OCI-LY1 (cell line): ENCODE measurements at regions not wholly inside any gene's neighbourhood (a gene's known extent, or its start where the extent isn't known, plus 50 kb on each side); places are given as distances from the start of the nearest gene placed in this dataset.

Source experiments
- H2AFZ ChIP-seq: fragments of 200-600 bp; sonication (generic), shearing (Covaris generic); 2 replicates; pipeline ENCODE4 v1.6.0; 2014; ENCODE audit warnings: antibody characterized with exemption, mild to moderate bottlenecking, low read length
- H3F3A ChIP-seq: fragments of 200-600 bp; sonication (generic), shearing (Covaris generic); 2 replicates; pipeline ENCODE4 v1.6.0; 2014; ENCODE audit warnings: mild to moderate bottlenecking, antibody characterized with exemption, low read length, moderate library complexity; ENCODE audit not compliant: insufficient read depth
- H3K27ac ChIP-seq: fragments of 200-600 bp; sonication (generic); 2 replicates; pipeline ENCODE4 v1.5.1; 2014; ENCODE audit warnings: low read length, mixed run types, mild to moderate bottlenecking, low read depth; ENCODE audit not compliant: poor library complexity, severe bottlenecking
- H3K27me3 ChIP-seq: fragments of 200-600 bp; sonication (generic); 2 replicates; pipeline ENCODE4 v1.6.0; 2014; ENCODE audit warnings: antibody characterized with exemption, mild to moderate bottlenecking, low read length, moderate library complexity; ENCODE audit not compliant: insufficient read depth
- H3K36me3 ChIP-seq: fragments of 200-600 bp; sonication (generic); 2 replicates; pipeline ENCODE4 v1.6.1; 2014; ENCODE audit warnings: mild to moderate bottlenecking, antibody characterized with exemption, low read length, moderate library complexity, mixed read lengths; ENCODE audit not compliant: insufficient read depth
- H3K4me1 ChIP-seq: fragments of 200-600 bp; sonication (generic); 2 replicates; pipeline ENCODE4 v1.5.1; 2014; ENCODE audit warnings: mild to moderate bottlenecking, low read length, moderate library complexity; ENCODE audit not compliant: insufficient read depth, severe bottlenecking
- H3K4me2 ChIP-seq: fragments of 200-600 bp; sonication (generic), shearing (Covaris generic); 2 replicates; pipeline ENCODE4 v1.6.1; 2014; ENCODE audit warnings: low read length
- H3K4me3 ChIP-seq: fragments of 200-600 bp; sonication (generic); 2 replicates; pipeline ENCODE4 v1.5.1; 2014; ENCODE audit warnings: low read length, low read depth, mild to moderate bottlenecking, mixed read lengths; ENCODE audit not compliant: poor library complexity, severe bottlenecking
- H3K79me2 ChIP-seq: fragments of 200-600 bp; shearing (Covaris generic); 2 replicates; pipeline ENCODE4 v1.6.1; 2016; ENCODE audit warnings: mixed run types, low read length, mixed read lengths; ENCODE audit not compliant: insufficient read depth
- H3K9ac ChIP-seq: fragments of 200-600 bp; sonication (generic), shearing (Covaris generic); 2 replicates; pipeline ENCODE4 v1.6.1; 2014; ENCODE audit warnings: mild to moderate bottlenecking, low read length, mixed read lengths
- H3K9me2 ChIP-seq: fragments of 200-600 bp; sonication (generic), shearing (Covaris generic); 2 replicates; pipeline ENCODE4 v1.6.1; 2014; ENCODE audit warnings: low read depth, mild to moderate bottlenecking, low read length, mixed read lengths
- H3K9me3 ChIP-seq: fragments of 200-600 bp; shearing (Covaris generic); 2 replicates; pipeline ENCODE4 v1.6.1; 2014; ENCODE audit warnings: low read length, mixed read lengths
- H4K20me1 ChIP-seq: fragments of 200-600 bp; sonication (generic), shearing (Covaris generic); 2 replicates; pipeline ENCODE4 v1.6.0; 2016; ENCODE audit warnings: mild to moderate bottlenecking, low read length; ENCODE audit not compliant: insufficient read depth
- EZH2 ChIP-seq: fragments of 200-600 bp; sonication (generic), shearing (Covaris generic); IDR thresholded peaks from 2 replicates; pipeline ENCODE4 v1.8.0; 2017; ENCODE audit warnings: borderline replicate concordance, mixed run types, mild to moderate bottlenecking, antibody characterized with exemption, low read length, moderate library complexity, mixed read lengths
- TF ChIP-seq, protein P1 (sequence below): fragments of 200-600 bp; sonication (generic), shearing (Covaris generic); IDR thresholded peaks from 2 replicates; pipeline ENCODE4 v1.5.1; 2017; ENCODE audit warnings: mild to moderate bottlenecking, antibody characterized with exemption, low read length, moderate library complexity, mixed read lengths

DNA sequence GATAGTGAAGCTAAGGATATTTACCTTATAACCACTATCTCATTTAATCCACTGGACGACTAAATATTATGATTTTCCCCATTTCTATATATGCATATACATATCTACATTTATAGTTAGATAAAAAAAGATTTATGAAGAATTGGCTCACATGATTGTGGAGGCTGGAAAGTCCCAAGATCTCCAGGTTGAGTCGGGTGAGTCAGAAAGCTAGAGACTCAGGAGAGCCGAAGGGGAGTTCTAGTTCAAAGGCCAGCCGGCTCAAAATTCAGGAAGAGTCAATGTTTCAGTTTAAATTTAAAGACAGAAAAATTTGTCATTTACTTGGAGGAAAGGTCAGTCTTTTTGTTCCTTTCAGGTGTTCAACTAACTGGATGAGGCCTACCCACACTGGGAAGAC, 158.2 kb upstream of the CPEB2 start:
- Histone ChIP-seq H3K9ac (no peak overlapping the region), H3K27me3 (no peaks in the 10 kb centered on the region), H3K9me3 (no peaks in the 10 kb centered on the region), H3K27ac (no peak overlapping the region), H3K4me2 (no peak overlapping the region), H2AFZ (no peak overlapping the region), H3K4me1 (no peaks in the 10 kb centered on the region), H3K79me2 (no peaks in the 10 kb centered on the region), H4K20me1 (no peaks in the 10 kb centered on the region), H3K9me2 (no peaks in the 10 kb centered on the region), H3K4me3 (no peak overlapping the region), H3K36me3 (no peaks in the 10 kb centered on the region), H3F3A (no peaks in the 10 kb centered on the region)
- TF ChIP-seq, protein P1, sequence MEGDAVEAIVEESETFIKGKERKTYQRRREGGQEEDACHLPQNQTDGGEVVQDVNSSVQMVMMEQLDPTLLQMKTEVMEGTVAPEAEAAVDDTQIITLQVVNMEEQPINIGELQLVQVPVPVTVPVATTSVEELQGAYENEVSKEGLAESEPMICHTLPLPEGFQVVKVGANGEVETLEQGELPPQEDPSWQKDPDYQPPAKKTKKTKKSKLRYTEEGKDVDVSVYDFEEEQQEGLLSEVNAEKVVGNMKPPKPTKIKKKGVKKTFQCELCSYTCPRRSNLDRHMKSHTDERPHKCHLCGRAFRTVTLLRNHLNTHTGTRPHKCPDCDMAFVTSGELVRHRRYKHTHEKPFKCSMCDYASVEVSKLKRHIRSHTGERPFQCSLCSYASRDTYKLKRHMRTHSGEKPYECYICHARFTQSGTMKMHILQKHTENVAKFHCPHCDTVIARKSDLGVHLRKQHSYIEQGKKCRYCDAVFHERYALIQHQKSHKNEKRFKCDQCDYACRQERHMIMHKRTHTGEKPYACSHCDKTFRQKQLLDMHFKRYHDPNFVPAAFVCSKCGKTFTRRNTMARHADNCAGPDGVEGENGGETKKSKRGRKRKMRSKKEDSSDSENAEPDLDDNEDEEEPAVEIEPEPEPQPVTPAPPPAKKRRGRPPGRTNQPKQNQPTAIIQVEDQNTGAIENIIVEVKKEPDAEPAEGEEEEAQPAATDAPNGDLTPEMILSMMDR: no peak
- no peak for TF ChIP-seq EZH2

- no peak overlapping the region for H2AFZ ChIP-seq
Measured at GRCh38 chr4:14848229-14848628, 154.1 kb upstream of the CPEB2 start.

GRCh38 chr4:14850455-14851097, 151.7 kb upstream of the CPEB2 start:
- Histone ChIP-seq H3K36me3 (no peaks in the 10 kb centered on the region), H3K4me1 (no peaks in the 10 kb centered on the region), H3K9ac (no peak overlapping the region), H3K9me3 (no peaks in the 10 kb centered on the region), H2AFZ (no peak overlapping the region), H3K9me2 (no peaks in the 10 kb centered on the region), H3K79me2 (no peaks in the 10 kb centered on the region), H3F3A (no peaks in the 10 kb centered on the region), H3K4me2 (no peak overlapping the region), H3K27me3 (no peaks in the 10 kb centered on the region), H3K4me3 (no peak overlapping the region), H3K27ac (no peak overlapping the region), H4K20me1 (no peaks in the 10 kb centered on the region)
- TF ChIP-seq, protein P1: no peak
- TF ChIP-seq EZH2: no peak

More at GRCh38 chr4:14848229-14848628, 154.1 kb upstream of the CPEB2 start:
- Histone ChIP-seq H3K9me3 (no peaks in the 10 kb centered on the region), H3K4me2 (no peak overlapping the region), H3K4me1 (no peaks in the 10 kb centered on the region), H3K79me2 (no peaks in the 10 kb centered on the region), H3K27ac (no peak overlapping the region), H4K20me1 (no peaks in the 10 kb centered on the region), H3K27me3 (no peaks in the 10 kb centered on the region), H3K9ac (no peak overlapping the region), H3K9me2 (no peaks in the 10 kb centered on the region), H3K4me3 (no peak overlapping the region), H3K36me3 (no peaks in the 10 kb centered on the region), H3F3A (no peaks in the 10 kb centered on the region)
- TF ChIP-seq, protein P1: no peak
- TF ChIP-seq EZH2: no peak
